Uterus (tissue), 3 donors: ENCODE measurements at regions not wholly inside any gene's neighbourhood (a gene's known extent, or its start where the extent isn't known, plus 50 kb on each side); places are given as distances from the start of the nearest gene placed in this dataset.

ENCODE experiments used
- DNase-seq, 2 donors: peaks; one replicate each; pipeline ENCODE4 v3.0.0-alpha.2; 2019 to 2020
- H3K27ac ChIP-seq, 2 donors: fragments of 200-600 bp; sonication (generic); 1 replicate in 1 of 2; 2 replicates in 1 of 2; pipeline ENCODE4 v1.5.1; 2016 to 2018
- H3K27me3 ChIP-seq, 2 donors: fragments of 200-600 bp; sonication (generic); one replicate each; pipeline ENCODE4 v1.5.1; 2018 to 2019; ENCODE audit warnings: control low read depth in 1 of 2
- H3K36me3 ChIP-seq, 2 donors: fragments of 200-600 bp; sonication (generic); one replicate each; pipeline ENCODE4 v1.5.1; 2019; ENCODE audit warnings: control low read depth in 1 of 2
- H3K4me1 ChIP-seq, 2 donors: fragments of 200-600 bp; sonication (generic); one replicate each; pipeline ENCODE4 v1.5.1; 2018 to 2019; ENCODE audit warnings: control low read depth in 1 of 2
- H3K4me3 ChIP-seq, 2 donors: fragments of 200-600 bp; sonication (generic); 1 replicate in 1 of 2; 2 replicates in 1 of 2; pipeline ENCODE4 v1.5.1; 2018 to 2019; ENCODE audit warnings: mild to moderate bottlenecking in 1 of 2
- H3K9me3 ChIP-seq, 2 donors: fragments of 200-600 bp; sonication (generic); one replicate each; pipeline ENCODE4 v1.5.1; 2019; ENCODE audit warnings: control low read depth in 1 of 2
- POLR2A ChIP-seq, 2 donors: fragments of 450-650 bp; IDR thresholded peaks; one replicate each; pipeline ENCODE4 v1.6.1; 2016; ENCODE audit warnings: antibody characterized with exemption in 2 of 2, mild to moderate bottlenecking in 1 of 2, moderate library complexity in 1 of 2
- intact Hi-C: fragments of 100-400 bp; cut with DNase I; formaldehyde crosslinking; loops from one replicate; pipeline ENCODE4 v1.15.1; 2023; ENCODE audit warnings: low total_unique reads
- TF ChIP-seq, protein P1 (sequence below), 4 experiments: fragments of 200-600 bp in 2 of 4; fragments of 450-650 bp in 2 of 4; sonication (generic) in 2 of 4; IDR thresholded peaks; one replicate each; pipeline ENCODE4 v1.5.1; 2016 to 2019; ENCODE audit warnings: antibody characterized with exemption in 4 of 4, mild to moderate bottlenecking in 2 of 4, moderate library complexity in 1 of 4
- donor health status: DM: yes; HTN: yes; CAD: no.

GRCh38 chr1:219518907-219519248 is 94.0 kb downstream of the ZC3H11B start:
- intact Hi-C loops = no loop called here
- H3K36me3 ChIP-seq = no peaks in the 10 kb centered on the region
- TF ChIP-seq, protein P1, sequence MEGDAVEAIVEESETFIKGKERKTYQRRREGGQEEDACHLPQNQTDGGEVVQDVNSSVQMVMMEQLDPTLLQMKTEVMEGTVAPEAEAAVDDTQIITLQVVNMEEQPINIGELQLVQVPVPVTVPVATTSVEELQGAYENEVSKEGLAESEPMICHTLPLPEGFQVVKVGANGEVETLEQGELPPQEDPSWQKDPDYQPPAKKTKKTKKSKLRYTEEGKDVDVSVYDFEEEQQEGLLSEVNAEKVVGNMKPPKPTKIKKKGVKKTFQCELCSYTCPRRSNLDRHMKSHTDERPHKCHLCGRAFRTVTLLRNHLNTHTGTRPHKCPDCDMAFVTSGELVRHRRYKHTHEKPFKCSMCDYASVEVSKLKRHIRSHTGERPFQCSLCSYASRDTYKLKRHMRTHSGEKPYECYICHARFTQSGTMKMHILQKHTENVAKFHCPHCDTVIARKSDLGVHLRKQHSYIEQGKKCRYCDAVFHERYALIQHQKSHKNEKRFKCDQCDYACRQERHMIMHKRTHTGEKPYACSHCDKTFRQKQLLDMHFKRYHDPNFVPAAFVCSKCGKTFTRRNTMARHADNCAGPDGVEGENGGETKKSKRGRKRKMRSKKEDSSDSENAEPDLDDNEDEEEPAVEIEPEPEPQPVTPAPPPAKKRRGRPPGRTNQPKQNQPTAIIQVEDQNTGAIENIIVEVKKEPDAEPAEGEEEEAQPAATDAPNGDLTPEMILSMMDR (IDR thresholded peaks at IDR 0.05) = no peak
- TF ChIP-seq POLR2A (IDR thresholded peaks at IDR 0.05) = no peak
- DNase-seq = no peak
- H3K4me1 ChIP-seq = no peaks in the 10 kb centered on the region
- H3K27ac ChIP-seq = no peak overlapping the region
- H3K27me3 ChIP-seq = no peaks in the 10 kb centered on the region
- H3K9me3 ChIP-seq = no peaks in the 10 kb centered on the region
- H3K4me3 ChIP-seq = no peak overlapping the region

GRCh38 chr1:219518168-219518906 is 94.6 kb downstream of the ZC3H11B start:
- no peaks in the 10 kb centered on the region for H3K27me3 ChIP-seq
- intact Hi-C loops = no loop called here
- H3K36me3 ChIP-seq = no peaks in the 10 kb centered on the region
- H3K9me3 ChIP-seq = no peaks in the 10 kb centered on the region
- DNase-seq = no peak
- no peak overlapping the region for H3K4me3 ChIP-seq
- no peaks in the 10 kb centered on the region for H3K4me1 ChIP-seq
- TF ChIP-seq, protein P1 (IDR thresholded peaks at IDR 0.05) = no peak
- TF ChIP-seq POLR2A (IDR thresholded peaks at IDR 0.05) = no peak
- H3K27ac ChIP-seq = no peak overlapping the region

GRCh38 chr1:219517031-219517430 is 95.9 kb downstream of the ZC3H11B start:
- intact Hi-C loops = no loop called here
- H3K27ac ChIP-seq = no peak overlapping the region
- DNase-seq = no peak
- H3K4me3 ChIP-seq = no peak overlapping the region
- H3K9me3 ChIP-seq = no peaks in the 10 kb centered on the region
- H3K4me1 ChIP-seq = no peaks in the 10 kb centered on the region
- TF ChIP-seq, protein P1 (IDR thresholded peaks at IDR 0.05) = no peak
- TF ChIP-seq POLR2A (IDR thresholded peaks at IDR 0.05) = no peak
- H3K36me3 ChIP-seq = no peaks in the 10 kb centered on the region
- no peaks in the 10 kb centered on the region for H3K27me3 ChIP-seq

DNA sequence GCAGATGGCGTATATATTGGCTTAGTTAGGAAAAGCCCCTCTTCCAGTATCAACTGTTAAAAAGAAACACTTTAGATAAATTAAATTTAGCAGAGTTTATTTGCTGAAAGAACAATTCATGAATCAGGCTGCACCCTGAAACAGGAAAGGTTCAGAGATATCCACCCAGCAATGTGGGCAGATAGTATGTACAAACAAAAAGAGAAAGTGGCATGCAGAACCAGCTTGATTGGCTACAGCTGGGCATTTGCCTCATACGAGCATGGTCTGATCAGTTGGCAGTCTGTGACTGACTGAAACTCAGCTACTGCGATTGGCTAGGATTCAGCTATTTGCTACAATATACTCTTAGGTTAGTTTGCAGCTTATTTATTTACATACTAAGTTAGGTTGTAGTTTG is 98.2 kb downstream of the ZC3H11B start:
- Histone ChIP-seq H3K4me1 (no peaks in the 10 kb centered on the region), H3K27me3 (no peaks in the 10 kb centered on the region), H3K27ac (no peak overlapping the region), H3K4me3 (no peak overlapping the region), H3K36me3 (no peaks in the 10 kb centered on the region), H3K9me3 (no peaks in the 10 kb centered on the region)
- intact Hi-C loops = no loop called here
- no peak for DNase-seq
- TF ChIP-seq POLR2A (IDR thresholded peaks at IDR 0.05) = no peak
- TF ChIP-seq, protein P1 (IDR thresholded peaks at IDR 0.05) = no peak

GRCh38 chr1:219507437-219507836 is 105.5 kb downstream of the ZC3H11B start:
- H3K27me3 ChIP-seq = no peaks in the 10 kb centered on the region
- H3K4me3 ChIP-seq = no peak overlapping the region
- H3K4me1 ChIP-seq = no peaks in the 10 kb centered on the region
- H3K36me3 ChIP-seq = no peaks in the 10 kb centered on the region
- H3K9me3 ChIP-seq = no peaks in the 10 kb centered on the region
- intact Hi-C loops = no loop called here
- TF ChIP-seq, protein P1 (IDR thresholded peaks at IDR 0.05) = no peak
- TF ChIP-seq POLR2A (IDR thresholded peaks at IDR 0.05) = no peak
- H3K27ac ChIP-seq = no peak overlapping the region
- DNase-seq = no peak
